Heart left ventricle (tissue), 13 donors: ENCODE measurements at regions not wholly inside any gene's neighbourhood (a gene's known extent, or its start where the extent isn't known, plus 50 kb on each side); places are given as distances from the start of the nearest gene placed in this dataset.

ENCODE experiments used
- CTCF ChIP-seq, 12 donors: fragments of 200-600 bp; sonication (generic) in 4 of 12; IDR thresholded peaks; one replicate each; pipeline versions ENCODE4 v1.5.0 to v1.8.0; 2018 to 2022; ENCODE audit warnings: antibody characterized with exemption in 12 of 12, mild to moderate bottlenecking in 5 of 12
- POLR2A ChIP-seq, 2 donors: fragments of 450-650 bp; IDR thresholded peaks; one replicate each; pipeline ENCODE4 v1.6.1; 2017; ENCODE audit warnings: antibody characterized with exemption in 2 of 2, mild to moderate bottlenecking in 2 of 2, moderate library complexity in 2 of 2
- donor health status: ischemic (EF 13 %, LVEDD 7.1; RV severe dilation, severe dysfunction).
- donor health status: DM: no; HTN: yes; CAD: no.
- donor health status: DM: no; HTN: no; CAD: no.
- donor health status: ischemic (EF 25% LVEDD 6.9; RV normal size, moderate dysfunction).
- donor health status: ischemic (EF 25% LVEDD 5.7; RV mildly dilated, moderate dysfunction).
- donor health status: ischemic (EF 35%, LVEDD 5.7; RV mildly dilated, moderate dysfunction).
- donor health status: nonischemic (EF 11% LVEDD 7.7; RV severe dilation, severe dysfunction).
- donor health status: DM: yes; HTN: yes; CAD: no.
- donor health status: PGD.
- donor health status: ischemic (EF 29% LVEDD 5.4; RV normal size, mild dysfunction).
- donor health status: nonischemic (EF 23%, LVEDD 6.1; RV moderate dilation, normal function).

DNA sequence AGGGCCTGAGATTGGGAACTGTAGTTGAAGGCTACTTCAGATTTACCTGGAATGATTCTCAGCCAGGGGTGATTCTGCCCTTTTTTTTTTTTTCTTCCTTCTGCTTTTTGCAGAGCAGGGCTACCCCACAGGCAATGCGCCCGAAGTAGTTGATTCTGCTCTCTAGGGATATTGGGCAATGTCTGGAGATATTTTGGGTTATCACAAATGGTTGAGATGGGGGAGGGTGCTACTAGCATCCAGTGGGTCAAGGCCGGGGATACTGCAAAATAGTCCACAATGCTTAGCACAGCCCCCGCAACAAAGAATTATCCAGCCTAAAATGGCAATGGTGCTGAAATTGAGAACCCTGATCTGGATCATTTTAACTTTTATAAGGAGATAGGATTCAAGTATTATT is 71.2 kb upstream of the ZMYND8 start:
- TF ChIP-seq CTCF (IDR thresholded peaks at IDR 0.05) (no peak), POLR2A (IDR thresholded peaks at IDR 0.05) (no peak)
